GM23248 (cell line): ENCODE measurements at regions not wholly inside any gene's neighbourhood (a gene's known extent, or its start where the extent isn't known, plus 50 kb on each side); places are given as distances from the start of the nearest gene placed in this dataset.

Experiments
- DNase-seq: peaks from one replicate; pipeline ENCODE4 v3.0.0-alpha.2; 2015
- H2AFZ ChIP-seq: fragments of 200-600 bp; sonication (generic); 2 replicates; pipeline ENCODE4 v1.6.1; 2016; ENCODE audit warnings: antibody characterized with exemption
- H3F3A ChIP-seq: fragments of 200-600 bp; sonication (generic); 2 replicates; pipeline ENCODE4 v1.6.1; 2016; ENCODE audit warnings: mild to moderate bottlenecking, antibody characterized with exemption, mixed run types; ENCODE audit not compliant: insufficient read depth
- H3K27ac ChIP-seq: fragments of 200-600 bp; sonication (generic); 2 replicates; pipeline ENCODE4 v1.5.1; 2016; ENCODE audit warnings: mild to moderate bottlenecking
- H3K27me3 ChIP-seq: fragments of 200-600 bp; sonication (generic); replicated peaks from 2 replicates; pipeline ENCODE4 v1.6.1; 2016; ENCODE audit warnings: mild to moderate bottlenecking; ENCODE audit not compliant: insufficient read depth
- H3K36me3 ChIP-seq: fragments of 200-600 bp; sonication (generic); 2 replicates; pipeline ENCODE4 v1.6.1; 2016; ENCODE audit warnings: low read depth, mild to moderate bottlenecking
- H3K4me1 ChIP-seq: fragments of 200-600 bp; sonication (generic); 2 replicates; pipeline ENCODE4 v1.6.1; 2016; ENCODE audit warnings: mild to moderate bottlenecking; ENCODE audit not compliant: insufficient read depth
- H3K4me2 ChIP-seq: fragments of 200-600 bp; sonication (generic); one replicate; pipeline ENCODE4 v1.6.1; 2016; ENCODE audit warnings: mild to moderate bottlenecking; ENCODE audit not compliant: unreplicated experiment
- H3K4me3 ChIP-seq: fragments of 200-600 bp; sonication (generic); 2 replicates; pipeline ENCODE4 v1.5.1; 2016; ENCODE audit warnings: mild to moderate bottlenecking
- H3K79me2 ChIP-seq: fragments of 200-600 bp; sonication (generic); 2 replicates; pipeline ENCODE4 v1.6.1; 2016; ENCODE audit warnings: mild to moderate bottlenecking; ENCODE audit not compliant: insufficient read depth
- H3K9ac ChIP-seq: fragments of 200-600 bp; sonication (generic); 2 replicates; pipeline ENCODE4 v1.6.1; 2016; ENCODE audit warnings: mild to moderate bottlenecking
- H3K9me2 ChIP-seq: fragments of 200-600 bp; sonication (generic); 2 replicates; pipeline ENCODE4 v1.6.1; 2016; ENCODE audit warnings: mixed run types, mild to moderate bottlenecking, moderate library complexity; ENCODE audit not compliant: insufficient read depth
- H3K9me3 ChIP-seq: fragments of 200-600 bp; sonication (generic); one replicate; pipeline ENCODE4 v1.6.1; 2017; ENCODE audit warnings: low read depth
- H4K20me1 ChIP-seq: fragments of 200-600 bp; sonication (generic); 2 replicates; pipeline ENCODE4 v1.6.0; 2016; ENCODE audit not compliant: insufficient read depth
- EZH2 ChIP-seq: fragments of 200-600 bp; sonication (generic); IDR thresholded peaks from 2 replicates; pipeline ENCODE4 v1.6.1; 2018; ENCODE audit warnings: antibody characterized with exemption, mild to moderate bottlenecking; ENCODE audit not compliant: insufficient read depth, poor library complexity, severe bottlenecking
- EZH2phosphoT487 ChIP-seq: fragments of 200-600 bp; sonication (generic); IDR thresholded peaks from 2 replicates; pipeline ENCODE4 v1.6.1; 2018; ENCODE audit warnings: antibody characterized with exemption, moderate library complexity, mild to moderate bottlenecking, low read depth; ENCODE audit not compliant: insufficient read depth
- WGBS, 2 experiments: methylation state at CpG; one replicate each; pipeline ENCODE4 v1.1.6; 2015 to 2017; ENCODE audit warnings: low lambda C conversion rate in 2 of 2, low coverage in 1 of 2; ENCODE audit errors: missing lambda C conversion rate in 2 of 2; 5-methylcytosine and 5-hydroxymethylcytosine counted together
- in situ Hi-C: fragments of 300-500 bp; cut with MboI; formaldehyde crosslinking; loops from 2 replicates; pipeline ENCODE4 v1.15.0; 2020

- H3K9me2 ChIP-seq: no peaks in the 10 kb centered on the region
- WGBS, 2 experiments: 98 to 99% methylated on average over 15 to 18 of the region's 18 CpGs
- H3K36me3 ChIP-seq: no peaks in the 10 kb centered on the region
- H3K79me2 ChIP-seq: peaks cover 95% of the 10 kb centered on the region
- H3K9me3 ChIP-seq: no peaks in the 10 kb centered on the region
- no peak for TF ChIP-seq EZH2phosphoT487
- TF ChIP-seq EZH2: no peak
- in situ Hi-C loops: no loop called here
- no peaks in the 10 kb centered on the region for H3K27me3 ChIP-seq
- peaks cover 8% of the 10 kb centered on the region; the same call in 1 of the 2 replicates for H3F3A ChIP-seq
- peaks cover 18% of the 10 kb centered on the region for H3K4me1 ChIP-seq
- H3K4me2 ChIP-seq: no peak overlapping the region
- no peak overlapping the region for H3K4me3 ChIP-seq
- H3K9ac ChIP-seq: no peak overlapping the region
- DNase-seq: no peak
- no peak overlapping the region for H2AFZ ChIP-seq
- peaks cover 5% of the 10 kb centered on the region; the same call in 1 of the 2 replicates for H4K20me1 ChIP-seq
- H3K27ac ChIP-seq: no peak overlapping the region
These were observed 315.6 kb downstream of the SEC14L1 start for GRCh38 chr17:77456271-77456950.

GRCh38 chr17:77456951-77457548 is 316.3 kb downstream of the SEC14L1 start:
- peaks cover 97% of the 10 kb centered on the region for H3K79me2 ChIP-seq
- peaks cover 5% of the 10 kb centered on the region; the same call in 1 of the 2 replicates for H4K20me1 ChIP-seq
- no peaks in the 10 kb centered on the region for H3K36me3 ChIP-seq
- in situ Hi-C loops: no loop called here
- H3K9me3 ChIP-seq: no peaks in the 10 kb centered on the region
- H3K4me3 ChIP-seq: no peak overlapping the region
- peaks cover 12% of the 10 kb centered on the region for H3K4me1 ChIP-seq
- no peak overlapping the region for H3K27ac ChIP-seq
- no peak overlapping the region for H3K4me2 ChIP-seq
- peaks cover 8% of the 10 kb centered on the region; the same call in 1 of the 2 replicates for H3F3A ChIP-seq
- 87 to 89% methylated on average over 17 to 18 of the region's 18 CpGs for WGBS, 2 experiments
- no peak overlapping the region for H2AFZ ChIP-seq
- no peaks in the 10 kb centered on the region for H3K9me2 ChIP-seq
- DNase-seq: no peak
- TF ChIP-seq EZH2phosphoT487 (no peak), EZH2 (no peak)
- no peak overlapping the region for H3K9ac ChIP-seq
- no peaks in the 10 kb centered on the region for H3K27me3 ChIP-seq

- no peaks in the 10 kb centered on the region for H3K9me3 ChIP-seq
- H3K79me2 ChIP-seq: peaks cover 99% of the 10 kb centered on the region
- H3F3A ChIP-seq: peaks cover 6% of the 10 kb centered on the region; the same call in 1 of the 2 replicates
- H4K20me1 ChIP-seq: peaks cover 4% of the 10 kb centered on the region; the same call in 1 of the 2 replicates
- no peak for DNase-seq
- no peak overlapping the region for H3K27ac ChIP-seq
- H3K4me1 ChIP-seq: peaks cover 5% of the 10 kb centered on the region
- no peaks in the 10 kb centered on the region for H3K27me3 ChIP-seq
- no peak for TF ChIP-seq EZH2
- no peak for TF ChIP-seq EZH2phosphoT487
- H3K4me2 ChIP-seq: no peak overlapping the region
- no peak overlapping the region for H3K9ac ChIP-seq
- H3K4me3 ChIP-seq: no peak overlapping the region
- no peak overlapping the region for H2AFZ ChIP-seq
- in situ Hi-C loops: no loop called here
- no peaks in the 10 kb centered on the region for H3K36me3 ChIP-seq
- 69 to 72% methylated on average over 14 of the region's 14 CpGs for WGBS, 2 experiments
- H3K9me2 ChIP-seq: no peaks in the 10 kb centered on the region
These were observed 316.9 kb downstream of the SEC14L1 start for GRCh38 chr17:77457572-77458201.

DNA sequence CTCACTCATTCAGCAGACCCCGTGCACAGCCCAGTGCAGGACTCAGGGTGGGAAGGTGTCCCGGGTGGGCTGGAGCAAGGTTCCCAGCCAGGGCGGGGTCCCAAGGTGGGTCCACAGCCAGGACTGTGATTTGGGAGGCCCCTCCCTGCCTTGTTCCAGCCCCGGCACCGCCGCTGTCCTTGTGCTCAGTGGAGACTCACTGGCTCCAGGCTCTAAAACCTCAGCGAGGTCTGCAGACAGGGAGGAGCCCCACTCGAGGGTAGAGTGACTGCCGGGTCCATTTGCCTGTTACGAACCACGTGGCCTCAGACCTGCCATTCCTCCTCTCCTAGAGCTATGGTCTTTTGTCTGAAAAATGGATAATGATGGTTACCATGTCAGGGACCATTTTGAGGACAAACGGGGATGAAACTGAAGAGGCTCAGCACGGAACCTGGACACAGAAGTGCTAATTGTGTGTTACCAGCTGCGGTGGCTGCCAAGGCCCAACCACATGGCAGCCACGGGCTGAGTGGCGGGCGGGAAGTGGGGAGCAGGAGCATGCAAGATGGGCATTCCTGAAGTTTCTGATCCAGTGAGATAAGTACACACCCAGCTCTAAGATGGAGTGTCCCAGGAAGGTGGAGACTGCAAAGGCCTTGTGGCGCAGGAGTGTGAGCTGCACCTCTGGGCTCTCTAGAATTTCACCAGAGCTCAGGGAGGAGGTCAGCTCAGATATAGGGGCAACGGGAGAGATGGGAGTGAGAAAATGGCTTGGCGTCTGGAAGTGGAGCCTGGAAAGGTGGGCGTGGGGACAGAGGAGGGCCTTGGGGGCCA is 317.6 kb downstream of the SEC14L1 start:
- H3K79me2 ChIP-seq: peaks cover 99% of the 10 kb centered on the region
- no peak overlapping the region for H2AFZ ChIP-seq
- no peak for TF ChIP-seq EZH2
- no peak for TF ChIP-seq EZH2phosphoT487
- peaks cover 10% of the 10 kb centered on the region; the same call in 1 of the 2 replicates for H3F3A ChIP-seq
- H3K9ac ChIP-seq: no peak overlapping the region
- no peaks in the 10 kb centered on the region for H3K27me3 ChIP-seq
- H3K9me2 ChIP-seq: no peaks in the 10 kb centered on the region
- H3K27ac ChIP-seq: no peak overlapping the region
- no peak overlapping the region for H3K4me2 ChIP-seq
- no peak for DNase-seq
- H4K20me1 ChIP-seq: peaks cover 9% of the 10 kb centered on the region; the same call in 1 of the 2 replicates
- WGBS, 2 experiments: 60 to 69% methylated on average over 21 of the region's 21 CpGs
- in situ Hi-C loops: no loop called here
- no peaks in the 10 kb centered on the region for H3K9me3 ChIP-seq
- no peak overlapping the region for H3K4me3 ChIP-seq
- H3K4me1 ChIP-seq: 0 out of 2 replicates have a peak, but pooled peaks cover 2% of the 10 kb centered on the region
- H3K36me3 ChIP-seq: no peaks in the 10 kb centered on the region
